Liver (tissue), 3 donors: ENCODE measurements at regions not wholly inside any gene's neighbourhood (a gene's known extent, or its start where the extent isn't known, plus 50 kb on each side); places are given as distances from the start of the nearest gene placed in this dataset.

Source experiments
- HNF4G ChIP-seq: IDR thresholded peaks from 2 replicates; pipeline ENCODE4 v1.6.1; 2016; ENCODE audit warnings: antibody characterized with exemption
- RAD21 ChIP-seq, 2 donors: IDR thresholded peaks; 2 replicates each; pipeline ENCODE4 v1.6.1; 2016; ENCODE audit warnings: antibody characterized with exemption in 2 of 2, mild to moderate bottlenecking in 2 of 2
- RXRA ChIP-seq, 2 donors: IDR thresholded peaks; 2 replicates each; pipeline ENCODE4 v1.6.1; 2017 to 2018; ENCODE audit warnings: antibody characterized with exemption in 2 of 2, mild to moderate bottlenecking in 1 of 2
- SP1 ChIP-seq: IDR thresholded peaks from 2 replicates; pipeline ENCODE4 v1.6.1; 2018; ENCODE audit warnings: antibody characterized with exemption, mild to moderate bottlenecking
- TAF1 ChIP-seq: conservative IDR thresholded peaks from 2 replicates; pipeline ENCODE4 v1.6.1; 2016; ENCODE audit warnings: antibody characterized with exemption, mild to moderate bottlenecking
- TF ChIP-seq, protein P1 (sequence below): fragments of 150-350 bp; IDR thresholded peaks from 2 replicates; pipeline ENCODE4 v1.5.1; 2017; ENCODE audit warnings: improper control_type of control experiment, low read depth, low read length; ENCODE audit not compliant: missing input control
- TF ChIP-seq, protein P2 (sequence below): IDR thresholded peaks from 2 replicates; pipeline ENCODE4 v1.6.1; 2016; ENCODE audit warnings: antibody characterized with exemption
- donor health status: healthy.
- donor health status: healthy.

DNA sequence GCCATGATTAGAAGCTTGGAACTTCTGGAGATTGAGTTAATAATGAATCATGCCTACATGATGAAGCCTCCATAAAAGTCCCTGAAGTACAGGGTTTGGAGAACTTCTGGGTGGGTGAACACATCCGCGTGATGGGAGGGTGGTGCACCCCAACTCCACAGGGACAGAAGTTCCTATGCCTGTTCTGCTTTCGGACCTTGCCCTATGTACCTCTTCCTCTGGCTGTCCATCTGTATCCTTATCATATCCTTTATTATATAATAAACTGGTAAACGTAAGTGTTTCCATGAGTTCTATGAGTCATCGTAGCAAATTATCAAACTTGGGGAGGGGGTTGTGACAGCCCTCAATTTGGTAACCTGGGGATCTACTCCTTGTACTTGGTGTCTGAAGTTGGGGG lies 60.2 kb downstream of the ADM start:
- TF ChIP-seq, protein P1, sequence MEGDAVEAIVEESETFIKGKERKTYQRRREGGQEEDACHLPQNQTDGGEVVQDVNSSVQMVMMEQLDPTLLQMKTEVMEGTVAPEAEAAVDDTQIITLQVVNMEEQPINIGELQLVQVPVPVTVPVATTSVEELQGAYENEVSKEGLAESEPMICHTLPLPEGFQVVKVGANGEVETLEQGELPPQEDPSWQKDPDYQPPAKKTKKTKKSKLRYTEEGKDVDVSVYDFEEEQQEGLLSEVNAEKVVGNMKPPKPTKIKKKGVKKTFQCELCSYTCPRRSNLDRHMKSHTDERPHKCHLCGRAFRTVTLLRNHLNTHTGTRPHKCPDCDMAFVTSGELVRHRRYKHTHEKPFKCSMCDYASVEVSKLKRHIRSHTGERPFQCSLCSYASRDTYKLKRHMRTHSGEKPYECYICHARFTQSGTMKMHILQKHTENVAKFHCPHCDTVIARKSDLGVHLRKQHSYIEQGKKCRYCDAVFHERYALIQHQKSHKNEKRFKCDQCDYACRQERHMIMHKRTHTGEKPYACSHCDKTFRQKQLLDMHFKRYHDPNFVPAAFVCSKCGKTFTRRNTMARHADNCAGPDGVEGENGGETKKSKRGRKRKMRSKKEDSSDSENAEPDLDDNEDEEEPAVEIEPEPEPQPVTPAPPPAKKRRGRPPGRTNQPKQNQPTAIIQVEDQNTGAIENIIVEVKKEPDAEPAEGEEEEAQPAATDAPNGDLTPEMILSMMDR: no peak
- TF ChIP-seq RXRA (IDR thresholded peaks at IDR 0.05) (no peak), RAD21 (IDR thresholded peaks at IDR 0.05) (no peak), SP1 (no peak), TAF1 (no peak), HNF4G (no peak)
- TF ChIP-seq, protein P2, sequence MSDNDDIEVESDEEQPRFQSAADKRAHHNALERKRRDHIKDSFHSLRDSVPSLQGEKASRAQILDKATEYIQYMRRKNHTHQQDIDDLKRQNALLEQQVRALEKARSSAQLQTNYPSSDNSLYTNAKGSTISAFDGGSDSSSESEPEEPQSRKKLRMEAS: no peak
